Stimulated activated CD4-positive, alpha-beta T cell treated with anti-CD3 and anti-CD28 coated beads, Interleukin-12 subunit alpha, Interleukin-12 subunit beta, amount 100 ng/mL, for 48 hours (primary cell): ENCODE measurements at regions not wholly inside any gene's neighbourhood (a gene's known extent, or its start where the extent isn't known, plus 50 kb on each side); places are given as distances from the start of the nearest gene placed in this dataset.

Experiments
- DNase-seq, 3 donors: peaks; one replicate each; pipeline ENCODE4 v3.0.0-alpha.2; 2020; ENCODE audit warnings: low read depth in 2 of 3, low spot score in 1 of 3

GRCh38 chr10:21212912-21213311 lies 312.6 kb downstream of the SKIDA1 start:
- DNase-seq = no peak

- no peak for DNase-seq
Measured at GRCh38 chr10:21212348-21212747, 313.1 kb downstream of the SKIDA1 start.

DNA sequence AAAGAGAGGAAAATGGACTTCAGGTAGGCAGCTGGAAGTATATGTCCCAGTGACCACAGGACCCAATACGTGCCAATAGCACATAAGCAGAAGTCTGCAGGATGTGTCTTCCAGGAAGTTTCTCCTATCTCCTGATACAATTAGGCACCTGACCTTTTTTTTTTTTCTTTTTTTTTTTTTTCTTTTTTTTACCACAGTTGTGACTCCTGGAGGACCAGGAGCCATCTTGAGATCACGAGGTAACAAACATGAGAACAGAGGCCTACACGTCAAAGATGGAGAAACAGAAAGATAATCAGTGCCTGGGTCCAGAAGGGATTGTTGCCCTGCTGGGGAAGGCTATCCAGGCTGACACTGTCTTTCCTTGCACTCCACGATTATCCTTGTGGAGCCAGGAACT lies 312.4 kb upstream of the NEBL start:
- no peak for DNase-seq

GRCh38 chr10:21208666-21209316 lies 311.7 kb upstream of the NEBL start:
- DNase-seq = no peak

DNA sequence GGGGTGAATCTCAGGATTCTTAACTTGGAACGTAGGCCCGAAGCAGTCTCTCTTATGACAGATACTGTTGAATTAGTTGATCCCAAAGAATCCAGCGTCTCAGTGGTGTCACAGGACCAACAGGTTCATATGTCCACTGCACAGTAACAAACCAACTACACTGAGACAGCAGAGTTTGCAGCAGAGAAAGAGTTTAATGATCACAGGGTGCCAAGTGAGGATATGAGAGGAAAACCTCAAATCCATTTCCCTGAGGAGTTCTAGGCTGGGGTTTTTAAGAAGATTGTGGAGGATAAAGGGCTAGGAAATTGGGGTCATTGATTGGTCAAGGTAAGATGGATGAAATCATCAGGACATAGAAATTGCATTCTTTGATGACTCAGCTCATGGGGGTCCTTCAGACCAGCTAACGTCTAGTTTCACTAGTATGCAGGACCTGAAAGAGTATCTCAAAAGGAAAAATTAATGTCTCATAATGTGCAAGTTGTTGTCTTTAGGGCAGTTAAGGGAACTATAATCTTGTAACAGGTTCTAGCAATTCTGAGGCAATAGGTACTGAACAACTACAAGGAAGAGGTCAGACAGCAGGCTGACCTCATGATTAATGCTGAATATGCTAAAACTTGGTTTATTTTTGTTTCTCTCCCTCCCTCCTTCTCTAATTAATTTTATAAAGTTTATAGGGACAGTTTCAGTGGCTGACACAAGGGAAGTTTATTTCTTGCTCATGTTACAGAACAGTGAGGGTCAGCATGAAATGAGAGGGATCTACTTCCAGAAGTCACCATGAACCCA lies 310.9 kb upstream of the NEBL start:
- DNase-seq = no peak

GRCh38 chr10:21205328-21205727 lies 308.2 kb upstream of the NEBL start:
- DNase-seq = no peak

- no peak for DNase-seq
Measured at GRCh38 chr10:21203473-21204107, 306.5 kb upstream of the NEBL start.

- DNase-seq = no peak
Measured at GRCh38 chr10:21202776-21203462, 305.8 kb upstream of the NEBL start.

DNA sequence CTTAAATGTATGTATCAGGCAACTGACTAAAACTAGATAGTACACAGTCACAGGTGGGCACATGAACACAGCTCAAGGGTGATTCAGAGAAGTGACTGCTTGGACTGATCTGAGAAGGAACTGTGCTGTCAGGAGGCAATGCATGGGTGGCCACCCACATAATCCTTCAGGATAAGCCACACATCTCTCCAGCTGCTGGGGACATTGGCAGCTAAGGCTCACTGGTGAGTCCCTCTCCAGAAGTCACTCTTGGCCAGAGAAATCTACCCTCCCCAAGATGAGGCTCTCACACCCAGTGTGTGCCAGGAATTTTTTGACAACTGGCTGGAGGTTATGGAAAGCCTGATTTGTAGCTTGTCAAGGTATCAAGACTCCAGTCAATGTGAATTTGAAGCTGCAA lies 302.4 kb upstream of the NEBL start:
- DNase-seq = no peak

GRCh38 chr10:21197838-21198237 lies 300.7 kb upstream of the NEBL start:
- DNase-seq = no peak

DNA sequence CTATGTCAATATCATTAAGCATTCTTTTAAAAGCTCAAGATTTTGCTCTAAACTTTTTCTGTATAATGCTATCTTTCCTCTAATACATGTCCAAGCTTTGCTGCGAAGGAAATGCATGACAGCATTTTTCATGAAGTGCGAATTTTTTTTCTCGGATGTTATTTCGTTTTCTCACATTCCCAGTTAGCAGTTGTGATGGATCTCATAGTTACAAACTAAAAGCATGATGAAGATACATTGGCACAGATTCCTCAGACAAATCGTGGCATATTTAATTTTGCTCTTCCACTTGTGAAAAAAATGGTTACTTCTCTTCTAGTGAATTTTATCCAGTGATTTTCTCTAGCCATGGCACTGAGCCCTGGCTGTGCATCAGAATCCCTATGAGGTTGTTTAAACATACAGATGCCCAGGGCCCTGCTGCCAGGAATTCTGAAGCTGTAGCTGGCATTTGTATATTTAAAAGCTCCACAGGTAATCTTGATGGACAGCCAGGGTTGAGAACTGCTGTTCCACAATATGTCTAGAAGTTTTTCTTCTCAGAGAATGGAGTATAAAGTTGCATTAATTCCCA lies 299.8 kb upstream of the NEBL start:
- no peak for DNase-seq

DNA sequence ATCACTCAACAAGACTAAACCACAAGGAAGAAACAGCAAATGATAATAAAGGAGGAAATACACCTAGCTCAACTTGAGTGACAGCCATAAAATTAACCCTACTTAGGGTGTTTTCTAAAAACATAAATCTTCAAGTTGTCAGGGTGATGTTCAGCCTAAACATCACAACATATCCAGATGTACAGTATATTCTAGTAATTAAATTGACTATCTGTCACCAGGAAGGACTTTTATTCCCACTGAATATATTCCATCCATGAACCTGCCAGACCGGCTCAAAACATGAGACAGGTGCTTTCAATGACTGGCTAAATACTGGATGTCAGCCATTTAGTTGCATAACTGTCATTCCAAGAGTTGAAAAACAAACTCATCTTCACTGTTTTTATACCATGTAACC lies 298.1 kb upstream of the NEBL start:
- no peak for DNase-seq

DNA sequence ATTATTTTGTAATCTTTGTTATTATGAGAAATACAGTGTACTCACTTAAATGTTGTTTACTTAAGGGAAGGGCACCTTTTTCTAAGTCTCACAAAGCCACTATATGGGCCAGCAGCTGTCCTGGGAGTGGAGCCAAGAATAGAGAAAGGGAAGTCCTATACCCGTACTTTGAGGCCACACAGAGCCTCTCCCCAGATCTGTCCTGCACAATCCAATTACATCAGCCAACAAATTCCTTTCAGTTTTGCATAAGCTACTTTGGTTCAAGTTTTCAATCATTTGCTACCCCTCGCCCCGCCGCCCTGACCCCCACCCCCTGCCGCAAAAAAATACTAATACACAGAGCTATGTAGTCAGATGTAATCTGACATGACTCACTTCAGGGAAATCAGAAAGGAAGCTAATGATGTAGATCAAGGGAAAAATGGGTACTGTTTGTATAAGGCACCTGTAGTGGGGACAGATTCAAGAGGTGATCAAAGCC lies 297.4 kb upstream of the NEBL start:
- DNase-seq = no peak

- DNase-seq = no peak
Measured at GRCh38 chr10:21193196-21193595, 296.1 kb upstream of the NEBL start.

DNA sequence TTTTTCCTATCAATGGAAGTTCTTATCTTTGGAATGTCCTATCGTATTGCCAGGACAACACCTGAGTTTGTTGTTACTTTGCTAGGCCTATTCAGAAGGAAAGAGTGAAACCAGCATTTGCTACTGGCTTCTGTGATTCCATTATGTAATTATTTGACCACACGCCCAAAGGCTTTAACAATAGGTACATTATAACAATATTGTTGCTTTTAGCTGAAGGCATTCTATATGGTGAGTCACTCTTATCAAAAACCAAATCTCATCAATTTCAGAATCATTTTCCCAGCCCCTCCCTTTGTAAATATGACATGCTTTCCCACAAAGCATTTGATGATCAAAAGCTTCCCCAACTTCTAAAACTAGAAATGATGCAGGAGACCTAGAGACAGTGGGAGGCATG lies 294.4 kb upstream of the NEBL start:
- no peak for DNase-seq

GRCh38 chr10:21184984-21185383 lies 287.9 kb upstream of the NEBL start:
- DNase-seq = no peak

DNA sequence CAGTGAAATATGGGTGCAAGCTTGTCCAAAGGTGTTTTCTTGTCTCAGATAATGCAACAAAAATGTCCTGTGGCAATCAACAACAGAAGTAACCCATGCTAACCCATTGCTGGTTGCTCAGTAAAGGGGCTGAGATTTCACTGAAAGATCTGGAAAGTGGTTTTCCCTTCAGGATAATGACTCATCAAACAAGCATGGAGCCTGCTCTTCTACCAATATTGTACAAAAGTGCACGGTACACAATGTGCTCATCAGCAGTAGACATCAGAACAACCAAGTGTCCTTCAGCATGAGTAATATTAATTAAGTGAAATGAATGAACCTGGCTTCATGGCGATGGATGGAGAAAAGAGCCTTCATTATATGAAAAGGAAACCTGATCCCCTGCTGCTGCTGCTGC lies 287.1 kb upstream of the NEBL start:
- no peak for DNase-seq

- DNase-seq = no peak
Measured at GRCh38 chr10:21183025-21183424, 285.9 kb upstream of the NEBL start.

DNA sequence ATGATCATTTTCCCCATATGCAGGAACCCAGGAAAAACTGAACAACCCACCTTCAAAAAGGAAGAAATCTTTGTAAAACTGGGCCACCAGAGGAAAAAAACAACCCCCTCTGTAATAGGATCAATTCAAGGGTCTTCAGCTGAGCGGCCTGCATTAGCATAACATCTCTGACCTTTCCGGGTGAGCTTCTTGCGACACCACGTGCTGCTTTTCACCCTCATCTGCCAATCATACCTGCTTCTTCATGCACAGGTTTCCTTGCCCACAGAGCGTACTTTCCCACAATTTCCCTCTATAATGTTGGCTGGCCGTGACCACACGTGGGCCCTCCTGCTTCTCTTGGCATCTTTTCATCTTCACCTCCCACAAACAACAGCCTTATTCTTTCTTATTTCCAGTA lies 284.3 kb upstream of the NEBL start:
- DNase-seq = no peak

DNA sequence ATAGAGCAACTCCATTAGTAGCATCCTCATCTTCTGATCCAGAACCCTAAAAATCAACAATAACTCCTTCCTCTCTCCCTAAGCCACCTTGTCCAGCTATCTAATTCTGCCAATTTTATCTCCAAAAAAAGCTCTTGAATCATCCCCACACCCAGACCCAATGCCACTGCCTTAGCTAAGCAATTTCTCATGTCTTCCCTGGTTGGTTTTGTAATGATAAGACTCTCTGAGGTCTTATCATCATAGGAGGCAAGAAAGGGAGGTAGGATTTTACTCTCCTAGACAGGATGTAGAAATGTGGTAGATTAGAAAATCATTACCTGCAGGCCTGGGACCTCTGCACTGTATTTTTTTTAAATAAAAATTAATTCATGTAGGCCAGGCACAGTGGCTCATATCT lies 283.5 kb upstream of the NEBL start:
- DNase-seq = no peak

DNA sequence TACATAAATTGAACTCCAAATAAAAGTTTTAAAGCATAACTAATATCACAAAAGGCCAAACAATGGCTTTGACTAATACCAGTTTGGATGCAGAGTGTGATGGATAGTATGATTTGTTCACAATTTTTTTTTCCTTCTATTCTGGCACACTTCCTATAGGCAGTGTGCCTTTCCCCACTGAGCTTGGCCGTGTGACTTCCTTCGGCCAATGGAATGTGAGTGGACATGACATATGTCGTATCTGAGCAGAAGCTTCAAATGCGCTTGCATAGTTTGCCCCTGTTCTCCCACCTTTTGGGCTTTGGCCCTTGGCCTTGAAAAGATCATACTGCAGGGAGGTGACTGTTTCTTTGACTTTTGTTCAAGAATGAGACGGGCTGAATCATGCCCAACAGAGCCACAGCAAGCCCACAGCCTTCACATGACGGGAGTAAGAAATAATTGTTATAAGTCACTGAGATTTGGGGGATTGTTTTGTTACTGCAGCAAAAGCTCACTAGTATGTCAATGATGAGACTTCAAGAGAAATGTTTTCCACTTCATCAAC lies 279.9 kb upstream of the NEBL start:
- DNase-seq = no peak
